ENCODE measurements at regions not wholly inside any gene's neighbourhood (a gene's known extent, or its start where the extent isn't known, plus 50 kb on each side); places are given as distances from the start of the nearest gene placed in this dataset.

- Histone ChIP-seq H3K36me3 (ENCODE audit: control insufficient read depth, insufficient read depth, low read length) (no peaks in the 10 kb centered on the region), H3K27ac (ENCODE audit: low read depth, low read length) (no peak overlapping the region), H3K4me3 (ENCODE audit: low read depth, low read length) (no peak overlapping the region), H3K27me3 (ENCODE audit: control insufficient read depth, insufficient read depth, low read length) (no peaks in the 10 kb centered on the region), H3K4me1 (ENCODE audit: control insufficient read depth, insufficient read depth, low read length) (no peaks in the 10 kb centered on the region), H3K9me3 (ENCODE audit: control insufficient read depth, insufficient read depth, low read length) (no peaks in the 10 kb centered on the region)
- WGBS (ENCODE audit: insufficient coverage) = 88% methylated on average over 1 of the region's 2 CpGs
- no peak for DNase-seq (ENCODE audit: low read depth in 4 of 6, low spot score in 6 of 6)
These were observed 58.3 kb upstream of the NEUROD6 start for GRCh38 chr7:31398815-31399214.

- no peak overlapping the region for H3K27ac ChIP-seq (ENCODE audit: low read depth, low read length)
- H3K4me3 ChIP-seq (ENCODE audit: low read depth, low read length) = no peak overlapping the region
- no peaks in the 10 kb centered on the region for H3K27me3 ChIP-seq (ENCODE audit: control insufficient read depth, insufficient read depth, low read length)
- H3K36me3 ChIP-seq (ENCODE audit: control insufficient read depth, insufficient read depth, low read length) = no peaks in the 10 kb centered on the region
- no CpG with 5 or more reads among the region's 2 CpGs for WGBS (ENCODE audit: insufficient coverage)
- no peaks in the 10 kb centered on the region for H3K4me1 ChIP-seq (ENCODE audit: control insufficient read depth, insufficient read depth, low read length)
- DNase-seq (ENCODE audit: low read depth in 4 of 6, low spot score in 6 of 6) = peak in 1 of 6 donors; percentile 43
- no peaks in the 10 kb centered on the region for H3K9me3 ChIP-seq (ENCODE audit: control insufficient read depth, insufficient read depth, low read length)
These were observed 66.7 kb upstream of the NEUROD6 start for GRCh38 chr7:31407178-31407676.

GRCh38 chr7:31408140-31408729 is 67.7 kb upstream of the NEUROD6 start:
- WGBS (ENCODE audit: insufficient coverage) = no CpG with 5 or more reads among the region's 3 CpGs
- H3K36me3 ChIP-seq (ENCODE audit: control insufficient read depth, insufficient read depth, low read length) = no peaks in the 10 kb centered on the region
- H3K9me3 ChIP-seq (ENCODE audit: control insufficient read depth, insufficient read depth, low read length) = no peaks in the 10 kb centered on the region
- H3K4me1 ChIP-seq (ENCODE audit: control insufficient read depth, insufficient read depth, low read length) = no peaks in the 10 kb centered on the region
- peak in 1 of 6 donors; percentile 23 for DNase-seq (ENCODE audit: low read depth in 4 of 6, low spot score in 6 of 6)
- H3K27me3 ChIP-seq (ENCODE audit: control insufficient read depth, insufficient read depth, low read length) = no peaks in the 10 kb centered on the region
- H3K27ac ChIP-seq (ENCODE audit: low read depth, low read length) = no peak overlapping the region
- no peak overlapping the region for H3K4me3 ChIP-seq (ENCODE audit: low read depth, low read length)

GRCh38 chr7:31410265-31410664 is 69.7 kb upstream of the NEUROD6 start:
- H3K27ac ChIP-seq (ENCODE audit: low read depth, low read length) = no peak overlapping the region
- no CpG with 5 or more reads among the region's 2 CpGs for WGBS (ENCODE audit: insufficient coverage)
- no peaks in the 10 kb centered on the region for H3K36me3 ChIP-seq (ENCODE audit: control insufficient read depth, insufficient read depth, low read length)
- no peaks in the 10 kb centered on the region for H3K4me1 ChIP-seq (ENCODE audit: control insufficient read depth, insufficient read depth, low read length)
- DNase-seq (ENCODE audit: low read depth in 4 of 6, low spot score in 6 of 6) = no peak
- H3K27me3 ChIP-seq (ENCODE audit: control insufficient read depth, insufficient read depth, low read length) = no peaks in the 10 kb centered on the region
- no peaks in the 10 kb centered on the region for H3K9me3 ChIP-seq (ENCODE audit: control insufficient read depth, insufficient read depth, low read length)
- no peak overlapping the region for H3K4me3 ChIP-seq (ENCODE audit: low read depth, low read length)

GRCh38 chr7:31411416-31411815 is 70.9 kb upstream of the NEUROD6 start:
- Histone ChIP-seq H3K36me3 (ENCODE audit: control insufficient read depth, insufficient read depth, low read length) (no peaks in the 10 kb centered on the region), H3K4me3 (ENCODE audit: low read depth, low read length) (no peak overlapping the region), H3K9me3 (ENCODE audit: control insufficient read depth, insufficient read depth, low read length) (no peaks in the 10 kb centered on the region), H3K27me3 (ENCODE audit: control insufficient read depth, insufficient read depth, low read length) (no peaks in the 10 kb centered on the region), H3K27ac (ENCODE audit: low read depth, low read length) (no peak overlapping the region), H3K4me1 (ENCODE audit: control insufficient read depth, insufficient read depth, low read length) (peaks cover 5% of the 10 kb centered on the region)
- WGBS (ENCODE audit: insufficient coverage) = 100% methylated on average over 1 of the region's 1 CpG
- no peak for DNase-seq (ENCODE audit: low read depth in 4 of 6, low spot score in 6 of 6)

GRCh38 chr7:31413766-31414165 is 73.2 kb upstream of the NEUROD6 start:
- no peak overlapping the region for H3K27ac ChIP-seq (ENCODE audit: low read depth, low read length)
- no peaks in the 10 kb centered on the region for H3K9me3 ChIP-seq (ENCODE audit: control insufficient read depth, insufficient read depth, low read length)
- H3K4me3 ChIP-seq (ENCODE audit: low read depth, low read length) = no peak overlapping the region
- H3K4me1 ChIP-seq (ENCODE audit: control insufficient read depth, insufficient read depth, low read length) = peaks cover 9% of the 10 kb centered on the region
- H3K27me3 ChIP-seq (ENCODE audit: control insufficient read depth, insufficient read depth, low read length) = no peaks in the 10 kb centered on the region
- no peaks in the 10 kb centered on the region for H3K36me3 ChIP-seq (ENCODE audit: control insufficient read depth, insufficient read depth, low read length)
- 89% methylated on average over 1 of the region's 1 CpG for WGBS (ENCODE audit: insufficient coverage)
- no peak for DNase-seq (ENCODE audit: low read depth in 4 of 6, low spot score in 6 of 6)

GRCh38 chr7:31416381-31416870 is 75.9 kb upstream of the NEUROD6 start:
- no peaks in the 10 kb centered on the region for H3K9me3 ChIP-seq (ENCODE audit: control insufficient read depth, insufficient read depth, low read length)
- H3K27me3 ChIP-seq (ENCODE audit: control insufficient read depth, insufficient read depth, low read length) = no peaks in the 10 kb centered on the region
- no peak overlapping the region for H3K27ac ChIP-seq (ENCODE audit: low read depth, low read length)
- H3K36me3 ChIP-seq (ENCODE audit: control insufficient read depth, insufficient read depth, low read length) = no peaks in the 10 kb centered on the region
- peak in 3 of 6 donors; percentile 23 to 92 (median 40) for DNase-seq (ENCODE audit: low read depth in 4 of 6, low spot score in 6 of 6)
- peaks cover 9% of the 10 kb centered on the region for H3K4me1 ChIP-seq (ENCODE audit: control insufficient read depth, insufficient read depth, low read length)
- no peak overlapping the region for H3K4me3 ChIP-seq (ENCODE audit: low read depth, low read length)
- WGBS (ENCODE audit: insufficient coverage) = 68% methylated on average over 3 of the region's 5 CpGs

GRCh38 chr7:31418928-31419327 is 78.4 kb upstream of the NEUROD6 start:
- Histone ChIP-seq H3K27me3 (ENCODE audit: control insufficient read depth, insufficient read depth, low read length) (no peaks in the 10 kb centered on the region), H3K9me3 (ENCODE audit: control insufficient read depth, insufficient read depth, low read length) (no peaks in the 10 kb centered on the region), H3K27ac (ENCODE audit: low read depth, low read length) (no peak overlapping the region), H3K36me3 (ENCODE audit: control insufficient read depth, insufficient read depth, low read length) (no peaks in the 10 kb centered on the region), H3K4me3 (ENCODE audit: low read depth, low read length) (no peak overlapping the region), H3K4me1 (ENCODE audit: control insufficient read depth, insufficient read depth, low read length) (peaks cover 9% of the 10 kb centered on the region)
- no CpG with 5 or more reads among the region's 2 CpGs for WGBS (ENCODE audit: insufficient coverage)
- DNase-seq (ENCODE audit: low read depth in 4 of 6, low spot score in 6 of 6) = no peak

GRCh38 chr7:31419505-31420055 is 79.1 kb upstream of the NEUROD6 start:
- Histone ChIP-seq H3K27ac (ENCODE audit: low read depth, low read length) (no peak overlapping the region), H3K4me3 (ENCODE audit: low read depth, low read length) (no peak overlapping the region), H3K9me3 (ENCODE audit: control insufficient read depth, insufficient read depth, low read length) (no peaks in the 10 kb centered on the region), H3K27me3 (ENCODE audit: control insufficient read depth, insufficient read depth, low read length) (no peaks in the 10 kb centered on the region), H3K36me3 (ENCODE audit: control insufficient read depth, insufficient read depth, low read length) (no peaks in the 10 kb centered on the region), H3K4me1 (ENCODE audit: control insufficient read depth, insufficient read depth, low read length) (peaks cover 9% of the 10 kb centered on the region)
- 80% methylated on average over 1 of the region's 3 CpGs for WGBS (ENCODE audit: insufficient coverage)
- peak in 2 of 6 donors; percentile 53 to 70 for DNase-seq (ENCODE audit: low read depth in 4 of 6, low spot score in 6 of 6)

- no CpG with 5 or more reads among the region's 1 CpG for WGBS (ENCODE audit: insufficient coverage)
- H3K4me3 ChIP-seq (ENCODE audit: low read depth, low read length) = no peak overlapping the region
- no peaks in the 10 kb centered on the region for H3K9me3 ChIP-seq (ENCODE audit: control insufficient read depth, insufficient read depth, low read length)
- no peak overlapping the region for H3K27ac ChIP-seq (ENCODE audit: low read depth, low read length)
- no peaks in the 10 kb centered on the region for H3K27me3 ChIP-seq (ENCODE audit: control insufficient read depth, insufficient read depth, low read length)
- H3K4me1 ChIP-seq (ENCODE audit: control insufficient read depth, insufficient read depth, low read length) = peaks cover 5% of the 10 kb centered on the region
- no peaks in the 10 kb centered on the region for H3K36me3 ChIP-seq (ENCODE audit: control insufficient read depth, insufficient read depth, low read length)
- DNase-seq (ENCODE audit: low read depth in 4 of 6, low spot score in 6 of 6) = no peak
These were observed 80.4 kb upstream of the NEUROD6 start for GRCh38 chr7:31420948-31421347.

All from spinal cord (tissue), 9 donors.